HCT116 (cell line): ENCODE measurements at regions not wholly inside any gene's neighbourhood (a gene's known extent, or its start where the extent isn't known, plus 50 kb on each side); places are given as distances from the start of the nearest gene placed in this dataset.

ENCODE experiments used
- ATAC-seq: fragments of 200-7000 bp; cut with Tn5 transposase; 2 replicates; pipeline ENCODE4 v1.9.1; 2020; ENCODE audit warnings: mild to moderate bottlenecking, moderate library complexity
- BruUV-seq: library from RNA; stranded (reverse); fragments of 400-500 nt; replicated peaks from 2 replicates; lab custom pipeline; 2021; lab: Mats Ljungman, UMichigan
- CTCF ChIA-PET: fragments of 300-600 bp; sonication (Branson Sonifier 250); formaldehyde crosslinking; loops from one replicate; lab custom pipeline; 2021; ENCODE audit warnings: antibody characterized with exemption; lab: Charles Lee
- POLR2A ChIA-PET: fragments of 300-600, 350-600 bp; sonication (Branson Sonifier 250); formaldehyde crosslinking; loops from one replicate; lab custom pipeline; 2021; ENCODE audit warnings: antibody characterized with exemption; lab: Charles Lee
- RAD21 ChIA-PET, 2 experiments: fragments of 300-600 bp; sonication (Branson Sonifier 250); formaldehyde crosslinking; loops; one replicate each; lab custom pipeline; 2023; ENCODE audit warnings: low total read pairs in 2 of 2; ENCODE audit not compliant: uncharacterized antibody in 2 of 2, unreplicated experiment in 2 of 2, low non-redundant PET in 1 of 2; lab: Charles Lee
- DNase-seq: peaks from one replicate; pipeline ENCODE4 v3.0.0-alpha.2; 2010; ENCODE audit warnings: low read depth, low spot score
- H2AFZ ChIP-seq: fragments of 200-600 bp; shearing (Covaris generic), sonication (generic); 2 replicates; pipeline ENCODE4 v1.6.1; 2017; ENCODE audit warnings: low read depth, mixed run types, mixed read lengths, antibody characterized with exemption, low read length; ENCODE audit not compliant: poor library complexity, severe bottlenecking
- H3K27ac ChIP-seq: 2 replicates; pipeline ENCODE4 v1.5.1; 2012; ENCODE audit warnings: low read depth, low read length
- H3K27me3 ChIP-seq: fragments of 200-600 bp; sonication (generic); 2 replicates; pipeline ENCODE4 v1.6.1; 2016; ENCODE audit warnings: mixed run types, low read length, mixed read lengths; ENCODE audit not compliant: insufficient read depth
- H3K36me3 ChIP-seq, 2 experiments: fragments of 200-500 bp in 1 of 2; fragments of 200-600 bp in 1 of 2; sonication (Bioruptor generic) in 1 of 2; sonication (generic) in 1 of 2; 2 replicates each; pipeline versions ENCODE4 v1.5.1 to v1.6.1; 2014 to 2016; ENCODE audit warnings: low read length in 2 of 2, inconsistent platforms in 1 of 2, mixed read lengths in 1 of 2, mixed run types in 1 of 2; ENCODE audit not compliant: insufficient read depth in 2 of 2, control insufficient read depth in 1 of 2
- H3K4me1 ChIP-seq, 2 experiments: fragments of 200-600 bp in 1 of 2; sonication (generic) in 1 of 2; 2 replicates each; pipeline versions ENCODE4 v1.5.1 to v1.6.1; 2012 to 2017; ENCODE audit warnings: low read length in 2 of 2, inconsistent platforms in 1 of 2, mild to moderate bottlenecking in 1 of 2, mixed read lengths in 1 of 2, mixed run types in 1 of 2, moderate library complexity in 1 of 2; ENCODE audit not compliant: insufficient read depth in 2 of 2, control insufficient read depth in 1 of 2
- H3K4me2 ChIP-seq: fragments of 200-600 bp; sonication (generic); 2 replicates; pipeline ENCODE4 v1.6.1; 2017; ENCODE audit warnings: mixed run types, low read length, mixed read lengths
- H3K4me3 ChIP-seq, 2 experiments: fragments of 200-600 bp in 1 of 2; sonication (generic) in 1 of 2; replicated peaks in 1 of 2; 2 replicates each; pipeline ENCODE4 v1.5.1; 2011 to 2016; ENCODE audit warnings: low read length in 2 of 2, control low read depth in 1 of 2, low read depth in 1 of 2, mild to moderate bottlenecking in 1 of 2, mixed read lengths in 1 of 2, mixed run types in 1 of 2
- H3K79me2 ChIP-seq: fragments of 200-600 bp; sonication (generic); 2 replicates; pipeline ENCODE4 v1.6.1; 2017; ENCODE audit warnings: mild to moderate bottlenecking, mixed run types, low read length, moderate library complexity, mixed read lengths; ENCODE audit not compliant: insufficient read depth
- H3K9ac ChIP-seq: fragments of 200-600 bp; sonication (generic); 2 replicates; pipeline ENCODE4 v1.6.1; 2016; ENCODE audit warnings: low read length, mixed read lengths
- H3K9me2 ChIP-seq: fragments of 200-600 bp; sonication (generic), shearing (Covaris generic); 2 replicates; pipeline ENCODE4 v1.6.1; 2017; ENCODE audit warnings: mixed run types, mild to moderate bottlenecking, moderate library complexity; ENCODE audit not compliant: insufficient read depth
- H3K9me3 ChIP-seq, 2 experiments: fragments of 200-500 bp in 1 of 2; fragments of 200-600 bp in 1 of 2; sonication (Bioruptor generic) in 1 of 2; sonication (generic) in 1 of 2; 2 replicates each; pipeline ENCODE4 v1.6.1; 2014 to 2017; ENCODE audit warnings: low read length in 2 of 2, mixed read lengths in 2 of 2, inconsistent platforms in 1 of 2, low read depth in 1 of 2, mild to moderate bottlenecking in 1 of 2, mixed run types in 1 of 2, moderate library complexity in 1 of 2; ENCODE audit not compliant: control insufficient read depth in 1 of 2, insufficient read depth in 1 of 2
- H4K20me1 ChIP-seq: fragments of 200-600 bp; sonication (generic), shearing (Covaris generic); 2 replicates; pipeline ENCODE4 v1.6.1; 2017; ENCODE audit warnings: mixed run types, mild to moderate bottlenecking, moderate library complexity; ENCODE audit not compliant: insufficient read depth
- CBX3 ChIP-seq: IDR thresholded peaks from 2 replicates; pipeline ENCODE4 v1.6.1; 2012; ENCODE audit warnings: low read depth
- EZH2 ChIP-seq: fragments of 200-600 bp; sonication (generic); IDR thresholded peaks from 2 replicates; pipeline ENCODE4 v1.6.1; 2017; ENCODE audit warnings: antibody characterized with exemption, mixed run types
- RAD21 ChIP-seq: IDR thresholded peaks from 2 replicates; pipeline ENCODE4 v1.6.1; 2012; ENCODE audit warnings: low read depth, mild to moderate bottlenecking
- SP1 ChIP-seq: IDR thresholded peaks from 2 replicates; pipeline ENCODE4 v1.6.1; 2012; ENCODE audit warnings: low read depth
- ZNF274 ChIP-seq: fragments of 200-500 bp; sonication (Bioruptor generic); IDR thresholded peaks from 2 replicates; pipeline ENCODE4 v1.6.1; 2014; ENCODE audit warnings: mild to moderate bottlenecking, low read depth, low read length, inconsistent platforms
- intact Hi-C: fragments of 100-400 bp; cut with micrococcal nuclease; formaldehyde crosslinking; loops from 2 replicates; pipeline ENCODE4 v1.10.0; 2022
- TF ChIP-seq, protein P1 (sequence below): IDR thresholded peaks from 2 replicates; pipeline ENCODE4 v1.6.1; 2011; ENCODE audit warnings: mild to moderate bottlenecking, low read length, moderate library complexity; ENCODE audit not compliant: insufficient replicate concordance; ENCODE audit errors: extremely low read depth
- TF ChIP-seq, protein P2 (sequence below): IDR thresholded peaks from 2 replicates; pipeline ENCODE4 v1.6.1; 2012
- TF ChIP-seq, protein P3 (sequence below), 3 experiments: fragments of 200-600 bp in 1 of 3; sonication (generic) in 1 of 3; IDR thresholded peaks in 2 of 3; conservative IDR thresholded peaks in 1 of 3; 2 replicates each; pipeline ENCODE4 v1.5.1; 2012 to 2017; ENCODE audit warnings: low read depth in 2 of 3, low read length in 2 of 3, antibody characterized with exemption in 1 of 3, borderline replicate concordance in 1 of 3, control low read depth in 1 of 3, mild to moderate bottlenecking in 1 of 3, mixed read lengths in 1 of 3, mixed run types in 1 of 3, moderate library complexity in 1 of 3; ENCODE audit not compliant: insufficient read depth in 1 of 3

DNA sequence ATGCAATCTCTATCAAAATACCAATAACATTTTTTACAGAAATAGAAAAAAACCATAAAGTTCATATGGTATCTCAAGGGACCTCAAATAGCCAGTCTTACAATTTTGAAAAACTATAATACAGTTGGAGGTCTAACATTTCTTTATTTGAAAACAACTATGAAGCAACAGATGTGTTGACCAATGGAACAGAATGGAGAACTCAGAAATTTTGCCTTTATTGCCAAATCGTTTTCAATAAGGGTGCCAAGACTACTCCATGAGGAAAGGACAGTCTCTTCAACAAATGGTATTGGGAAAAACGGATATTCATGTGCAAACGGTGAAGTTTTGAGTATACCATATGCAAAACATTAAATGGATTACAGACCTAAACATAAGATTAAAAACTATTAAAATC lies 470.8 kb upstream of the DPP6 start (continued):
- no peak for TF ChIP-seq RAD21

DNA sequence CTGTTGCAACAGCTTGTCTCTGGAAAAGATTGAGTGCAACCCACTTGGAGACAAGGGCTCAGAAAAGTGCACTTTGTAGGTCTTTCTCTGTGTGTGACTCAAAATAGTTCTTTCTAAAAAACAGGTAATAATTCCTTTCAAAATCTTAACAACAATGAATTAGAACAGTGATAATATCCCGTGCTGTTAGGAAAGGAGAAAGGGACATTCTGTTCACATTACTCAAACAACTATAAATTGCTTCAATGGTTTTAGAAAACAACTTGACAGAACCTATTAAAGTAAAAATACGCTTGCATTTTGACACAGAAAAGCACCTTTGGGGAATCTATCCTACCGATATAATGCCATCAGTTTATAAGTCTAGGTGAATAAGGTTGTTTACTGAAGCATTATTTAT lies 468.1 kb upstream of the DPP6 start:
- no peak overlapping the region for H3K27ac ChIP-seq
- H3K4me1 ChIP-seq: no peaks in the 10 kb centered on the region
- no peaks in the 10 kb centered on the region for H3K36me3 ChIP-seq
- intact Hi-C loops: no loop called here
- POLR2A ChIA-PET: no interaction called here
- H3K9me2 ChIP-seq: no peaks in the 10 kb centered on the region
- H3K9ac ChIP-seq: no peak overlapping the region
- H4K20me1 ChIP-seq: no peaks in the 10 kb centered on the region
- TF ChIP-seq ZNF274: no peak
- TF ChIP-seq EZH2: no peak
- TF ChIP-seq, protein P1, sequence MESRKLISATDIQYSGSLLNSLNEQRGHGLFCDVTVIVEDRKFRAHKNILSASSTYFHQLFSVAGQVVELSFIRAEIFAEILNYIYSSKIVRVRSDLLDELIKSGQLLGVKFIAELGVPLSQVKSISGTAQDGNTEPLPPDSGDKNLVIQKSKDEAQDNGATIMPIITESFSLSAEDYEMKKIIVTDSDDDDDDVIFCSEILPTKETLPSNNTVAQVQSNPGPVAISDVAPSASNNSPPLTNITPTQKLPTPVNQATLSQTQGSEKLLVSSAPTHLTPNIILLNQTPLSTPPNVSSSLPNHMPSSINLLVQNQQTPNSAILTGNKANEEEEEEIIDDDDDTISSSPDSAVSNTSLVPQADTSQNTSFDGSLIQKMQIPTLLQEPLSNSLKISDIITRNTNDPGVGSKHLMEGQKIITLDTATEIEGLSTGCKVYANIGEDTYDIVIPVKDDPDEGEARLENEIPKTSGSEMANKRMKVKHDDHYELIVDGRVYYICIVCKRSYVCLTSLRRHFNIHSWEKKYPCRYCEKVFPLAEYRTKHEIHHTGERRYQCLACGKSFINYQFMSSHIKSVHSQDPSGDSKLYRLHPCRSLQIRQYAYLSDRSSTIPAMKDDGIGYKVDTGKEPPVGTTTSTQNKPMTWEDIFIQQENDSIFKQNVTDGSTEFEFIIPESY: no peak
- TF ChIP-seq, protein P2, sequence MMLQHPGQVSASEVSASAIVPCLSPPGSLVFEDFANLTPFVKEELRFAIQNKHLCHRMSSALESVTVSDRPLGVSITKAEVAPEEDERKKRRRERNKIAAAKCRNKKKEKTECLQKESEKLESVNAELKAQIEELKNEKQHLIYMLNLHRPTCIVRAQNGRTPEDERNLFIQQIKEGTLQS: no peak
- TF ChIP-seq, protein P3, sequence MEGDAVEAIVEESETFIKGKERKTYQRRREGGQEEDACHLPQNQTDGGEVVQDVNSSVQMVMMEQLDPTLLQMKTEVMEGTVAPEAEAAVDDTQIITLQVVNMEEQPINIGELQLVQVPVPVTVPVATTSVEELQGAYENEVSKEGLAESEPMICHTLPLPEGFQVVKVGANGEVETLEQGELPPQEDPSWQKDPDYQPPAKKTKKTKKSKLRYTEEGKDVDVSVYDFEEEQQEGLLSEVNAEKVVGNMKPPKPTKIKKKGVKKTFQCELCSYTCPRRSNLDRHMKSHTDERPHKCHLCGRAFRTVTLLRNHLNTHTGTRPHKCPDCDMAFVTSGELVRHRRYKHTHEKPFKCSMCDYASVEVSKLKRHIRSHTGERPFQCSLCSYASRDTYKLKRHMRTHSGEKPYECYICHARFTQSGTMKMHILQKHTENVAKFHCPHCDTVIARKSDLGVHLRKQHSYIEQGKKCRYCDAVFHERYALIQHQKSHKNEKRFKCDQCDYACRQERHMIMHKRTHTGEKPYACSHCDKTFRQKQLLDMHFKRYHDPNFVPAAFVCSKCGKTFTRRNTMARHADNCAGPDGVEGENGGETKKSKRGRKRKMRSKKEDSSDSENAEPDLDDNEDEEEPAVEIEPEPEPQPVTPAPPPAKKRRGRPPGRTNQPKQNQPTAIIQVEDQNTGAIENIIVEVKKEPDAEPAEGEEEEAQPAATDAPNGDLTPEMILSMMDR (IDR thresholded peaks at IDR 0.05 in 2 of 3, conservative IDR thresholded peaks at IDR 0.05 in 1 of 3; ENCODE audit: borderline replicate concordance in 1 of 3, insufficient read depth in 1 of 3, low read depth in 2 of 3, low read length in 2 of 3): no peak
- TF ChIP-seq CBX3: no peak
- no peak for TF ChIP-seq SP1
- no peaks in the 10 kb centered on the region for H3K79me2 ChIP-seq
- peaks cover 13 to 22% of the 10 kb centered on the region in 2 experiments; a peak in 2 of 4 replicates for H3K9me3 ChIP-seq
- no peak for DNase-seq
- no peak for ATAC-seq
- H2AFZ ChIP-seq: no peak overlapping the region
- RAD21 ChIA-PET: no interaction called here
- BruUV-seq: no TSS peak
- no peak overlapping the region for H3K4me3 ChIP-seq
- H3K27me3 ChIP-seq: no peaks in the 10 kb centered on the region
- CTCF ChIA-PET: no interaction called here
- H3K4me2 ChIP-seq: no peak overlapping the region
